PC-3 (cell line): ENCODE measurements at regions not wholly inside any gene's neighbourhood (a gene's known extent, or its start where the extent isn't known, plus 50 kb on each side); places are given as distances from the start of the nearest gene placed in this dataset.

Source experiments
- ATAC-seq: fragments of 200-7000 bp; cut with Tn5 transposase; 2 replicates; pipeline ENCODE4 v1.9.1; 2020; ENCODE audit warnings: mild to moderate bottlenecking, moderate library complexity
- BruUV-seq: library from RNA; stranded (reverse); fragments of 400-500 nt; replicated peaks from 2 replicates; lab custom pipeline; 2021; lab: Mats Ljungman, UMichigan
- CTCF ChIA-PET: fragments of 300-600 bp; sonication (Branson Sonifier 250); formaldehyde crosslinking; loops from one replicate; lab custom pipeline; 2022; ENCODE audit warnings: antibody characterized with exemption; lab: Charles Lee
- POLR2A ChIA-PET: fragments of 300-600 bp; sonication (Branson Sonifier 250); formaldehyde crosslinking; loops from one replicate; lab custom pipeline; 2022; ENCODE audit warnings: antibody characterized with exemption; ENCODE audit not compliant: unreplicated experiment; lab: Charles Lee
- DNase-seq: peaks from one replicate; pipeline ENCODE4 v3.0.0-alpha.2; 2015
- H2AFZ ChIP-seq: fragments of 300-600 bp; sonication (generic); 2 replicates; pipeline ENCODE4 v1.6.0; 2016; ENCODE audit warnings: antibody characterized with exemption, low read length
- H3F3A ChIP-seq: fragments of 300-600 bp; sonication (generic); one replicate; pipeline ENCODE4 v1.6.0; 2017; ENCODE audit warnings: antibody characterized with exemption, low read length, control low read depth, mild to moderate bottlenecking; ENCODE audit not compliant: unreplicated experiment
- H3K27ac ChIP-seq: fragments of 300-600 bp; sonication (generic); 2 replicates; pipeline ENCODE4 v1.5.1; 2016; ENCODE audit warnings: mild to moderate bottlenecking, low read length
- H3K27me3 ChIP-seq: fragments of 300-600 bp; sonication (generic); 2 replicates; pipeline ENCODE4 v1.6.1; 2016; ENCODE audit warnings: low read length, mixed read lengths
- H3K36me3 ChIP-seq: fragments of 300-600 bp; sonication (generic); 2 replicates; pipeline ENCODE4 v1.6.1; 2016; ENCODE audit warnings: low read depth, mixed run types, low read length, mixed read lengths
- H3K4me1 ChIP-seq: fragments of 300-600 bp; sonication (generic); 2 replicates; pipeline ENCODE4 v1.5.1; 2016; ENCODE audit warnings: low read length; ENCODE audit not compliant: insufficient read depth
- H3K4me2 ChIP-seq: fragments of 300-600 bp; sonication (generic); 2 replicates; pipeline ENCODE4 v1.6.0; 2016; ENCODE audit warnings: low read length
- H3K4me3 ChIP-seq: fragments of 300-600 bp; sonication (generic); 2 replicates; pipeline ENCODE4 v1.5.1; 2016; ENCODE audit warnings: mild to moderate bottlenecking, low read length, mixed read lengths
- H3K79me2 ChIP-seq: fragments of 300-600 bp; sonication (generic); 2 replicates; pipeline ENCODE4 v1.6.1; 2017; ENCODE audit warnings: low read length, mixed read lengths
- H3K9ac ChIP-seq: fragments of 300-600 bp; sonication (generic); 2 replicates; pipeline ENCODE4 v1.6.0; 2016; ENCODE audit warnings: mild to moderate bottlenecking, low read length
- H3K9me2 ChIP-seq: fragments of 300-600 bp; sonication (generic); replicated peaks from 2 replicates; pipeline ENCODE4 v1.6.1; 2016; ENCODE audit warnings: mixed run types, low read length, mixed read lengths
- H3K9me3 ChIP-seq: fragments of 300-600 bp; sonication (generic); 2 replicates; pipeline ENCODE4 v1.6.1; 2016; ENCODE audit warnings: low read length, mixed read lengths
- H4K20me1 ChIP-seq: fragments of 300-600 bp; sonication (generic); 2 replicates; pipeline ENCODE4 v1.6.1; 2016; ENCODE audit warnings: low read length, mixed read lengths
- CTCF ChIP-seq: fragments of 300-600 bp; sonication (generic); conservative IDR thresholded peaks from 2 replicates; pipeline ENCODE4 v1.5.1; 2017; ENCODE audit warnings: antibody characterized with exemption, low read depth, mild to moderate bottlenecking, low read length
- EZH2 ChIP-seq: fragments of 300-600 bp; sonication (generic); IDR thresholded peaks from one replicate; pipeline ENCODE4 v1.6.1; 2017; ENCODE audit warnings: antibody characterized with exemption, mild to moderate bottlenecking, low read length; ENCODE audit not compliant: unreplicated experiment
- EZH2phosphoT487 ChIP-seq: fragments of 300-600 bp; sonication (generic); IDR thresholded peaks from 2 replicates; pipeline ENCODE4 v1.6.1; 2018; ENCODE audit warnings: mild to moderate bottlenecking, antibody characterized with exemption, low read length, borderline replicate concordance
- intact Hi-C: fragments of 100-400 bp; cut with micrococcal nuclease; formaldehyde crosslinking; loops from 2 replicates; pipeline ENCODE4 v1.9.0; 2023

DNA sequence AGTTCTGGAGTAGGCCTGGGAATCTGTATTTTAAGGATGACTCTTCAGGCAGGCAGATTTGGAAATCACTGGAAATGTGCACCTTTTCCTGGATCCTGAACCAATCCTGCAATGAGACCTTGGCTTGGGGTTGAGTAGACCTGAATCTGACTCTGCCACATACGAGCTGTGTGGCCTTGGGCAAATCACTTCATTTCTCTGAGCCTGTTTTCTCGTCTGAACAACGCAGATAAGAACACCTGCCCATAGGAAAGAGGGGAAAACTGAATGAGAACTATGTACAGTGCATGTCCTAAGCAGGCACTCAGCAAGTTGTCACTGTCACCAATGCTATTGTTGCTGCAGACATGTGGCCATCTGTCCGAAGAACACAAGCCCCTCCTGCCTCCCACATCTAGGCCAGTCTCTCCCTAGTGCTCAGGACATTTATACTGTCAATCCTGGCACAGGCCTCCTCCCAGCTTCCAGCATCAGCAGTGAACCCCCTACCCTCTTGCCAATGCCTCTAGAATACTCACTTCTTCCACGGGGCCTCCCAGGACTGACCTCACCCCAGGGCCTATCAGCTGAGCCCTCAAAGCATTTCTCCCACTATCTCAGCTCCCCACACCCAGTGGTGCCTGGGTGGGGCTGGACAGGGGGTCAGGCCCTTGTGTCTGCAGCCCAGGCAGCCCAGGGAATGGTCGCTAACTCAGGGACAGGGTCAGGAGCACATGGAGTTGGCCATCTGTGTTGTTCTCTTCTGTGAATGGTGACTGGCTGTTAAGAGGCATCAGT is 88.8 kb upstream of the ZBTB40 start:
- no peak overlapping the region for H2AFZ ChIP-seq
- H3K9me3 ChIP-seq = no peaks in the 10 kb centered on the region
- H3K9me2 ChIP-seq = no peaks in the 10 kb centered on the region
- no peaks in the 10 kb centered on the region for H3K79me2 ChIP-seq
- intact Hi-C loops = no loop called here
- H3K36me3 ChIP-seq = no peaks in the 10 kb centered on the region
- H3K4me1 ChIP-seq = no peaks in the 10 kb centered on the region
- no peak overlapping the region for H3K4me2 ChIP-seq
- H3F3A ChIP-seq = no peaks in the 10 kb centered on the region
- CTCF ChIA-PET = no interaction called here
- no TSS peak for BruUV-seq
- H4K20me1 ChIP-seq = no peaks in the 10 kb centered on the region
- peaks cover 44% of the 10 kb centered on the region for H3K27me3 ChIP-seq
- POLR2A ChIA-PET = no interaction called here
- no peak overlapping the region for H3K9ac ChIP-seq
- no peak overlapping the region for H3K4me3 ChIP-seq
- TF ChIP-seq EZH2phosphoT487 (no peak), CTCF (no peak), EZH2 (no peak)
- DNase-seq (no peak), ATAC-seq (no peak)
- no peak overlapping the region for H3K27ac ChIP-seq

DNA sequence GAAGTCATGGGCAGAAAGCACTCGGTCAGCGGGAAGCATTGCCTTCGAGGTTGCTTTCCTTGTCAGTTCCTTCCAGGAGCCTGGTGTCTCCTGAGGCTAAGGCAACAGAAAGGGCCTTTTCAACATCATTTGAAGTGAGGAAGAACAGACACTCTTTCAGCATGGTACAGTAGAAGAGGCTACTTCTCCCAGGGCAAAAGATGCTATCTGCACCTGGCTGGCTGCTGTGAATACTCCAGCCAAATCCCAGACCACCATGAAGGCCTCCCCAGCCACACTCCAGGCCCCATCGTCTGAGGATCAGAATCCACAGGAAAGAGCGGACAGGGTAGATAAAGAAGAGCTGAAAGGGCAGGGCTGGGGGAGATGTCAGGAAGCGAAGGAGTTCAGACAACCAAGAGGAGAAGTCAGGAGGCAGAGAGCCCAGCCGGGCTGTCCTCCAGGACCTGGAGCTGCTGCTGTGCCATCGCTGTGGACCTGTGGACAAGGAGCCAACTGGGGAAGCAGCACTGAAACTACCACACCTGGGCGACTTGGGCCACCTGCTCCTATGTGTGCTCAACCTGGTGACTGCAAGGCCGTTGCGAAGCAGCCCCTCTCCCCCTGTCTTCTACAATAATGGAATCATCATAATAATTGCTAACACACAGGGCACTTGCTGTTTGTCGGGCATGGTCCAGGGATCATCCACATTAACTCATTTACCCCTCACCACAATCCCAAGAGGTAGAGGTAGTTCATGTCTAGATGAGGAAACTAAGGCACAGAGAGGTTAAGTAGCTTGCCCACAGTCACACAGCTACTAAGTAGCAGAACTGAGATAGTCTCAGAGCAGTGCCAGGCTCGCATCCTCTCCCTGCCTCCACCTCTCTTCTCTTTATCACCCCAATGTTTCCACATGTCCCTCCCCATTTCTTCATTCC is 88.0 kb upstream of the ZBTB40 start:
- no peak overlapping the region for H3K27ac ChIP-seq
- H4K20me1 ChIP-seq = no peaks in the 10 kb centered on the region
- TF ChIP-seq CTCF = no peak
- TF ChIP-seq EZH2phosphoT487 = no peak
- TF ChIP-seq EZH2 = no peak
- ChIA-PET CTCF (no interaction called here), POLR2A (no interaction called here)
- H3K9me3 ChIP-seq = no peaks in the 10 kb centered on the region
- no peak overlapping the region for H3K4me2 ChIP-seq
- no peaks in the 10 kb centered on the region for H3K79me2 ChIP-seq
- peaks cover 46% of the 10 kb centered on the region for H3K27me3 ChIP-seq
- H3K4me3 ChIP-seq = no peak overlapping the region
- H3K9ac ChIP-seq = no peak overlapping the region
- DNase-seq (no peak), ATAC-seq (no peak)
- no peaks in the 10 kb centered on the region for H3F3A ChIP-seq
- no TSS peak for BruUV-seq
- H3K4me1 ChIP-seq = no peaks in the 10 kb centered on the region
- no peak overlapping the region for H2AFZ ChIP-seq
- H3K36me3 ChIP-seq = no peaks in the 10 kb centered on the region
- intact Hi-C loops = no loop called here
- H3K9me2 ChIP-seq = no peaks in the 10 kb centered on the region

- H3K4me2 ChIP-seq = no peak overlapping the region
- H3K9me2 ChIP-seq = no peaks in the 10 kb centered on the region
- no peak for DNase-seq
- H3K27me3 ChIP-seq = peaks cover 47% of the 10 kb centered on the region
- no peaks in the 10 kb centered on the region for H3K9me3 ChIP-seq
- H3K36me3 ChIP-seq = no peaks in the 10 kb centered on the region
- no peaks in the 10 kb centered on the region for H3F3A ChIP-seq
- no peak for TF ChIP-seq CTCF
- no peak for TF ChIP-seq EZH2phosphoT487
- no peak for TF ChIP-seq EZH2
- no peaks in the 10 kb centered on the region for H4K20me1 ChIP-seq
- no peak overlapping the region for H3K4me3 ChIP-seq
- BruUV-seq = no TSS peak
- no peaks in the 10 kb centered on the region for H3K79me2 ChIP-seq
- no peaks in the 10 kb centered on the region for H3K4me1 ChIP-seq
- intact Hi-C loops = no loop called here
- no peak overlapping the region for H3K27ac ChIP-seq
- no peak for ATAC-seq
- ChIA-PET POLR2A (no interaction called here), CTCF (no interaction called here)
- no peak overlapping the region for H3K9ac ChIP-seq
- H2AFZ ChIP-seq = no peak overlapping the region
These were observed 87.4 kb upstream of the ZBTB40 start for GRCh38 chr1:22364326-22364650.
